ENCODE measurements at regions not wholly inside any gene's neighbourhood (a gene's known extent, or its start where the extent isn't known, plus 50 kb on each side); places are given as distances from the start of the nearest gene placed in this dataset.
A peak's percentile ranks its signal among the peaks of the same experiment; 100 is the strongest.
"Not testable (repeated sequence)": the region's sequence is repeated elsewhere in the genome, so short reads cannot be mapped to it uniquely, and the experiment has no call there.

DNA sequence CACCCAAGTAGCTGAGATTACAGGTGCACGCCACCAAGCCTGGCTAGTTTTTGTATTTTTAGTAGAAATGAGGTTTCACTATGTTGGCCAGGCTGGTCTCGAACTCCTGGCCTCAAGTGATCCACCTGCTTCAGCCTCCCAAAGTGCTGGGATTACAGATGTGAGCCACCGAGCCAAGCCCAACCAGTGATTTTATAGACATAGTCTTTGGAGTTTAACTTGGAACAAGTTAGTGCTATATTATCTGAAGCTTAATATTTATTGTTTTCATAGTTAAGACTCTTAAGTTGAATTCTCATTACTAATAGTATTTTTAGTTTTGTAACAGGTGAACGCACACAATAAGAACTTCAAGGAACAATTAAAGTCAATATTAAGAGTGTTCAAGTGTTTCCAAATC is 122.1 kb downstream of the SPAG6 start:
- not testable (repeated sequence) for H3K4me3 Mint-ChIP-seq; DNase-seq; H3K36me3 Mint-ChIP-seq (ENCODE audit: insufficient read depth); ATAC-seq; H3K4me1 Mint-ChIP-seq (ENCODE audit: low read depth); H3K9me3 Mint-ChIP-seq
- peaks cover 13% of the 10 kb centered on the region for H3K27me3 Mint-ChIP-seq (ENCODE audit: low read depth)

DNA sequence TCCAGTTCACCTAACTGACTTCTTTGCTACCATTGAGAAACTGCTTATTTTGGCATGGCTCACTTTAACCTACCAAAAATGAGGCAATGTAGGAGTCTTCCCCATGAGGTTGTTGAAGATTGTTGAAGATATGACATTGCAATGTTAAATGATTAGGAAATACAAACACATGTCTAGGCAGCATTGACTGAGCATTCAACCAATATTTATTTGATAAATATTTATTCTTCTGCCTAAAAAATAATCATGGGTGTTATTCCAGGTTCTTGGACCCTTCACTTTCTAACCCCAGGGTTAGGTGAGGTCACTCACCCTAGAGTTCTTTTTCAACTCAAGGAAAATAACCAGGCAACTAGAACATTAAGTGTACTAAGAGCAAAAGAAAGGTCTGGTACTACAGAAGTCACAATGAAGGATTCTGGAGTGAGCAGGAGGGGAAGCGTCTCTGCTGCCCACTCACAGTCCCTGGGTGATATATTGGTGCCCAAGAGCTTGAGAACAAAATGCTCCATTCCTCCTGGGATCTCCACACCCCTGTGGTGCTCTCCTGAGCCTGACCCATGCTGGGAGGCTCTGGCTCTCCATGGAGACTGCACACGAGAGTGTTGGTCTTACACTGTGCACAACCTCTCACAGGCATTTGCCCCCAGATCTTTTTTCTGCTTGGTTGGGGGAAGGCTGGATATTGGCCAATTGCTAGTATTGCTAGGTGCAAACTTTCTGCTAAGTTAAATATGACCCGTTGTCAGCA is 123.4 kb downstream of the SPAG6 start:
- Mint-ChIP-seq H3K9me3 (no peaks in the 10 kb centered on the region), H3K4me1 (ENCODE audit: low read depth) (no peaks in the 10 kb centered on the region), H3K4me3 (no peak overlapping the region), H3K36me3 (ENCODE audit: insufficient read depth) (no peaks in the 10 kb centered on the region), H3K27me3 (ENCODE audit: low read depth) (peaks cover 21% of the 10 kb centered on the region)
- DNase-seq (no peak), ATAC-seq (no peak)

DNA sequence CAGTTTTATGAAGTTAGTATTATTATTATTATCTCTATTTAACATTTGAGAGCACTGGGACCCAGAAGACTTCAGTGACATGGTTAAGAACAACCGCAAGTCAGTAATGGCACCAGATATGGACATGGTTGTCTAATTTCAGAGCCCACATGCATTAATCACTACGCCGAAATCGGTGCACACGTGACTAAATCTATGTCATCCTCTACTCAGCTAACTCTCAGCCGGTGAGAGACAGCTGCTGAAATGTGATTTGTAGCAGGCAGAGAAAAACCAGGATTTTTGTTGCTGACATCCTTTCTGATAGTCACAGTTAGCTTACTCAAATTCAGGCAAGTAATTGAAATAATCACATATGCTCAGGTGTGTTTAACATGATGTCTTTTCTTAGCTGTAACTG is 127.7 kb downstream of the SPAG6 start:
- Mint-ChIP-seq H3K27me3 (ENCODE audit: low read depth) (peaks cover 51% of the 10 kb centered on the region), H3K4me3 (no peak overlapping the region), H3K36me3 (ENCODE audit: insufficient read depth) (no peaks in the 10 kb centered on the region), H3K4me1 (ENCODE audit: low read depth) (peaks cover 14% of the 10 kb centered on the region), H3K9me3 (no peaks in the 10 kb centered on the region)
- ATAC-seq (no peak), DNase-seq (no peak)

DNA sequence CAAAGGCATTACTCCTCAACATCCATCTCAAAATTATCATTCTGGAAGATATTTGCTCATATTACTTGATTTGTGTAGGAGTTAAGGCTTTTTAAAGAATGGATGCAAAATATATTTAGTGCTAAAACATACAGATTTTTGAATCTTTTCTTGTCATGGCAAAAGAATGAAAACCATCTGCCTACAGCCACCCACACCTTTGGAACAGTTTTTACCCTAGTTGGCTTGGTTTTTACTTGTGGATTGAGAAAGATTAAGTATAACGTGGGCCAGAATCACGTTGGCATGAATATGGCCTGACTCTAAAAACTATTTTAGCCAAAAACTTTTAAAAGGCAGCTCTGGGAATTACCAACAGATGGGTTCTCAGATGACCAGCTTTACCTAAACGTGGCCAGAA is 128.2 kb downstream of the SPAG6 start:
- DNase-seq (no peak), ATAC-seq (no peak)
- Mint-ChIP-seq H3K9me3 (no peaks in the 10 kb centered on the region), H3K4me3 (no peak overlapping the region), H3K36me3 (ENCODE audit: insufficient read depth) (no peaks in the 10 kb centered on the region), H3K4me1 (ENCODE audit: low read depth) (peaks cover 15% of the 10 kb centered on the region), H3K27me3 (ENCODE audit: low read depth) (peaks cover 55% of the 10 kb centered on the region)

DNA sequence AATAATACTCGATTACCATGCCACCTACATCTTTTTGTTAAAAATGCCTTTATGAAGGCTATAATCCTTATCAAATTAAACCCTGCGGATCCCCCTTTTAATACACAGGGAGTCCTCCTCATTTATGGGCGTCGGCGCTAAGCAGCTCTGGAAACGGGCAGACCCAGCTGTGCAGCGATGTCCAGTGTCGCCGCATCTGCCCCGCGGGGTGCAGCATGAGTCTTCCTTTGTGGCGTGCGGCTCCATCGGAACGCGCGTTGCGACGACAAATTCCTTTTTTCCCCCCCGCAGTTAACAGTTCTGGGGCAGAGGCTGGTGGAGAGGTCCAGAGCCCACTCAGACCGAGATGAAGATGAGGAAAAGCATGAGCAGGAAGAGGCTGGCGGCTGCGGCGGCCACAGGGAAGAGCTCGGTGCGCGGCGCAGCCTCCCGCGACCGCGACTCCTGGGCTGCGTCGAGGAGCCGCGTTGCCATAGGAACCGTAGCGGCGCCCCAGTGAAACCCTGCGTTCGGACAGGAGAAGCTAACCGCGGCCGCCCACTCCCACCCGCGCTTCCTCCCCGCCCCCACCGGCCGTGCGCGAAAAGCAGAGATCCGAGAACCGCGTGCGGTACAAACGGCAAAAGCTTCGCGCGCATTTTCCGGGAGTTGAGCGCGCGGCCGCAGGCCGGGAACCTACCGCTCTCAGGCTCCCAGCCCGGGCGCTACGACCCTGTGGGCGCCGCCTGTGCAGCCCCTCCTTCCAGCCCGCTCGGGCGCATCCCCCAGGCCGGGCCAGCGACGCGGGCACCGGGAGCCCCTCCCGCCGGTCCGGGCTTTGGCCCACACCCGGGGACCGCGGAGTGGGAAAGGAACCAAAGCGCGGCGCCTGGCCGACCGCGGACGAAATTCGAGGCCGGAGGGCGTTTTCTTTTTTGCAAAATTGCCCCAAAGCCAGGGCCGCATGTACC is 130.6 kb downstream of the SPAG6 start:
- Mint-ChIP-seq H3K4me1 (ENCODE audit: low read depth) (peaks cover 15% of the 10 kb centered on the region), H3K36me3 (ENCODE audit: insufficient read depth) (no peaks in the 10 kb centered on the region), H3K9me3 (no peaks in the 10 kb centered on the region), H3K27me3 (ENCODE audit: low read depth) (peaks cover 55% of the 10 kb centered on the region), H3K4me3 (peak overlapping the region; percentile 82)
- ATAC-seq (peak; percentile 49 to 52), DNase-seq (peak; percentile 15)

DNA sequence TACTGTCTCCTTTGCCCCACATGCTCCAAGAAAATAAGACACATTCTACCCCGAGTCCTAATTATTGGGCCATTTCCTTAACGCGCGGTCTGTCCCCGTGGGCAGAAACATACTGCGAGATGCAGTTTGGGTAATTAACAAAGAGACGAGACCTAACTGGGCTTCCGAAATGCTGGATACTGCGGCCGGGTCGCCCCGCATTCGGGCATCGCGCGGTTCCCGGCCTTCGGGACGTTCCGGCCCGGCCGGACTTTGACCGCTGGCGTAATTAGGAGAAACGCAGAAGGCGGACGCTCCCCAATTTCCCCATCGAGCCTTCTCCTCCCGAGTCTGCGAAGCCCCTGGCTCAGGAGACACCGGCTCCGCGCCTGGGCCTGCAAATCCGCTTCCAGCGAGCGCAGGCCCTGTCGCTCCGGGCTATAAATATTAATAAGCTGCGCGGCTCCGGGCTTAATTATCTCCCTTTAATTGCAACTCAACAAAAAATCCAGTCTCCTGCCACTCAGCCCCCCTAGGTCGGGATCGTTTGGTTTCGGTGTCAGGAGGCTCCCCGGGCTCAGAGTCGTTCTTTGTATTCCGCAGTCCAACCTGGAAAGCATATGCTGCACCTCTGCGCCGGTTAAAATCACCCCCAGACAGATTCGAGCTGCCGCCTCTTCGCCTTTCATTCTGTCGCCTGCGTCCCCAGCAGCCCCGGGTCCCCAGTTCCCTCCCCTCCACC is 131.5 kb downstream of the SPAG6 start:
- Mint-ChIP-seq H3K27me3 (ENCODE audit: low read depth) (peaks cover 56% of the 10 kb centered on the region), H3K4me3 (peak overlapping the region; percentile 47), H3K9me3 (no peaks in the 10 kb centered on the region), H3K36me3 (ENCODE audit: insufficient read depth) (no peaks in the 10 kb centered on the region), H3K4me1 (ENCODE audit: low read depth) (peaks cover 17% of the 10 kb centered on the region)
- ATAC-seq (peak in 1 of 2 donors; percentile 32), DNase-seq (no peak)

DNA sequence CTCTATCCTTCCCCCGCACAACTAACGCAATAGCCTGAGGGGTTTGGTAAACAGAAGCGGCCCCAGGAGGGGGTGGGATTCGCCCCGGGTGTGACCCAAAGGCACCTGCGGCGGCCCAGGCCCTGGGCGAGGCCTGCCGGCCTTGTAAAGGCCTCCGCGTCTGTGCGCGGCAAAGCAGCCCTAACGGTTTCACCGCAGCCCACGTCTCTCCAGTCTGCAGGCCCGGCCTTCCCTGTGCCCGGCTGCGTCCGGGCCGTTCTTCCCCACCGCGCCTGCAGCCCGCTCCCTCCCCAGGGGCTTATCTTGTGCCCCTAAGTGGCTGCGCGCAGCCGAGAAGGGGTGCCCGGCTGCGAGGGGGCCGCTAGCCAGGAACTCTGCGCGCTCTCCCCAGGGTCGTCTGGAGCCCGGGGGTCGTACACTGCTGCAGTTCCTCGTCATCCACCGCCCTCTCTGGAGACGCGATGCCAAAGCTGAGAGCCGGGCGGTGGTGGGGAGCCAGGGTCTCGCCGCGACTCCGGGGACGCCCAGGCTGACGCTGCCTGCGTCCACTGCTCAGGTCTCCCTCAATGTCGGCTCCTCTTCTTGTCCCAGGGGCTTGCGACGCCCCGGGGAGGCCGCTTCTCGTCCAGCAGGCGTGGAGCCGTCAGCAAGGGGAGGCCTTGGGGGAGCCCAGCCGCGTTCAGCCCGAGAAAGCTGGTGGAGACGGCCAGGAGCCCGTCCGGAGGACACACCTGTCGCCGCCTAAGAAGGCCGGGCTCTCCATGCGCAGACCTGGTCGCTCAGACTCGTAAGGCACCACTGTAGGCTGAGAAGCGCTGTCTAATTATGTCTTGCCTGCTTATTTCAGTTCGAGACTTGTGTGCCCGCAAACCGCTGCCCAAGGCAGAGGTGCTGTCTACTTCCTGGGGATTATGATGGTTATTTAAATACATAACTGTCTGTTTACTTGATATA is 132.3 kb downstream of the SPAG6 start:
- Mint-ChIP-seq H3K36me3 (ENCODE audit: insufficient read depth) (no peaks in the 10 kb centered on the region), H3K9me3 (no peaks in the 10 kb centered on the region), H3K4me3 (no peak overlapping the region), H3K4me1 (ENCODE audit: low read depth) (peaks cover 22% of the 10 kb centered on the region), H3K27me3 (ENCODE audit: low read depth) (peaks cover 50% of the 10 kb centered on the region)
- no peak for ATAC-seq
- DNase-seq: no peak

DNA sequence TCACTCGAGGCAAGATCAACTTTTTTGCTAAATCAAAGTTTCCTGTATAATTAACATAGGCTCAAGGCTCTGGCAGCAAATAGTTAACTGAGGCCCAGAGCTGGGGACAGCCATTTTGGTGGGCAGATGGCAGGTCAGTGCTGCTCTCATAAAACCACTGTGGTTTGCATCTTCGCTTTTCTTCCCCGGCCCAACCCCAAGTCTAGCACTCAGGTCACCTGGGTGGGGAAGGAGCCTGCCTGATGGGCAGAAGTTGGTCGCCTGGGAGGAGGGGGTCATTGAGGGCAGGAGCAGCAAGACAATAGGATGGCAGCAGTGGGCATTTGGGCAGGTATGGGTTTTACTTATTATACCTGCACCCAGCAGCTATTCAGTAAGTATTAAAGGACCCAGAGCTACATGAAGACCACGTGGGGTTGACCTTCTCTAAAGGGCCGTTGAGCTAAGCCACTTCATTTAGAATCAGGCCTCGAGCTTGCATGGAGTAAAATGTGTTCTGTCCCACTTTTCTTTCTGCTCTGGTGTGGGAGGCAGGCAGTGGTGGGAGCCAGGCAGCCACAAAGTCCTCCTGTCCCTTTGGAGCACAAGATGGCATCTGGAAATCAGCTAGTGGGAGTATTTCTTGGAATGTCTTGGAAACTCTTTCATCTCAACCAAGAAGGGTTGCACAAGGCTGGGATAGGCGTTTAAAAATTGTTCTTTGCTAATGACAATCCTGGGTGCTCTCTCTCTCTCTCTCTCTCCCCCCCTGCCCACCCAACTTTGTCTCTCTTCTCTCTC is 133.4 kb downstream of the SPAG6 start:
- ATAC-seq: no peak
- Mint-ChIP-seq H3K36me3 (ENCODE audit: insufficient read depth) (no peaks in the 10 kb centered on the region), H3K4me1 (ENCODE audit: low read depth) (peaks cover 28% of the 10 kb centered on the region), H3K4me3 (no peak overlapping the region), H3K9me3 (no peaks in the 10 kb centered on the region), H3K27me3 (ENCODE audit: low read depth) (peaks cover 43% of the 10 kb centered on the region)
- DNase-seq: no peak

DNA sequence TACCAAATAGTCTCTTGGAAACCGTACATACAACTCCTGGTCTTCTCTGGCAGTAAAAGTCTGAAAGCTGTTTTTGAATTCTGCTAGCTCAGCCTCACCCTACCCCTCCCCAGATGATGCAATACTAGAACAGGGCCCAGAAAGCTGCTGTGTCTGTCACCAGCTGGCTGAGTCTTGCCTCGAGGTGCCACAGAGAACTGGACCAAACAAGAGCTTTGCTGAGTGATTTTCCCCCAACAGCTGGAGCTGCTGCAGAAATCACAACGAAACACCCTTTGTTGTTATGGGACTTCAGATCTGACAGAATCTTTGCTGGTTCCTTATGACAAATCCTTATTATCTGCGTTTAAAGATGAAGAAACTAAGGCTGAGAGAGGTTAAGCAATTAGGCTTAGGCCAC is 134.1 kb downstream of the SPAG6 start:
- DNase-seq (no peak), ATAC-seq (no peak)
- no peak overlapping the region for H3K4me3 Mint-ChIP-seq
- H3K9me3 Mint-ChIP-seq: no peaks in the 10 kb centered on the region
- no peaks in the 10 kb centered on the region for H3K36me3 Mint-ChIP-seq (ENCODE audit: insufficient read depth)
- H3K27me3 Mint-ChIP-seq (ENCODE audit: low read depth): peaks cover 37% of the 10 kb centered on the region
- H3K4me1 Mint-ChIP-seq (ENCODE audit: low read depth): peaks cover 28% of the 10 kb centered on the region

DNA sequence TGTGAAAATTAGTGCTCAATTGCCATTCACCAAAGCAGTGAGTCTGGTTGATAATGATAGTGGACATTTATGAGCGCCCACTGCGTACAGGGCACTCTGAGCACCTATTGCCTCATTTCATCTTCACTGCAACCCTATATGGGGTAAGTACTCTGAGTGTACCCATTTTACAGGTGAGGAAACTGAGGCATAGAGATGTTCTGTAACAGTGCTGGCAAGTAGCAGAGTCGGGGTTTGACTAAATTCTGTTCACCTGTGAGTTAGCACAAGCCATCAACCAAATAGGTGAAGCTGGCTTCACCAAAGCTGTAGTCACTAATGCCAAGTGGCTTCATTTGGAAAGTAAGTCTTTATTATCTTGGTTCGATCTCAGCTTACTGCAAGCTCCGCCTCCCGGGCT is 135.8 kb downstream of the SPAG6 start:
- Mint-ChIP-seq H3K27me3 (ENCODE audit: low read depth) (peaks cover 23% of the 10 kb centered on the region), H3K4me3 (no peak overlapping the region), H3K4me1 (ENCODE audit: low read depth) (peaks cover 22% of the 10 kb centered on the region), H3K9me3 (no peaks in the 10 kb centered on the region), H3K36me3 (ENCODE audit: insufficient read depth) (no peaks in the 10 kb centered on the region)
- DNase-seq (no peak), ATAC-seq (no peak)

DNA sequence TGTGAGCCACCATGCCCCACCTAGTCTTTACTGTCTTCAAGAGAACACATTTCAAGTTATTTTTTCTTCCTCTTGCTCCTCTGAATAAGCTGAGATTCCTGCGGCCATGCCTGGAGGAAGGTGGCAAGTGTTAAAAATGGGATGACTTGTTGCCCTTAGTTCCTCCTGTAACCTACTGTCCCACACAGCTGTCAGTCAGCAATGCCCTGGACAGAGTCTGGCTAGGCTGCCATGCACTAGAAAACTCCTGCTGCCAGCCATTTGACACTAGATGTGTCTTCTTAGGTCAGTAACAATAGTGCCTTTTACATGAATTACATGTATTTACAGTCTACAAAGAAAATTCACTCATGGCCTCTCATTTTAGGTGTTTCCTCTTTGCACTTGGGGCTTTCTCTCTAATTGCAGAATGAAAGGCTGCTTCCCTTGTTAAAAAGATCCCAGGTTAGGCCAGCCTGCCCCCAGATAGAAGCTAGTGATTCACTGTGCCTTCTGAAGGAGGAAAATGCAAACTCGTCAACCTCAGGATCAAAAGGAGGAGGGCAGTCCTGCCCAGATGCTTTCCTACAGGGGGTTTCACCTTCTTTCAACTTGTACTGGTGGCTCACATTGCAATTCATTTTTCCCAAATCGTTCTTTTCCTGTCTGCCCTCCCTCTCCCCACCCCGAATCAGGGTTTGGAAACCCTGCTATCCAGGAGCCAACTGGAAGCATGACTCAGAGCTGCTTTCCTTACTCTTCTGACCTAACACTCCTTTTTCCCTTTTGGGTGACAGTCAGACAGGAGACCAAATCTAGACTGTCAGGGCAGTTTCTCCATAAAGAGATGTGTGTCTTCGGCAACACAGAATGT is 136.6 kb downstream of the SPAG6 start:
- no peak for DNase-seq
- Mint-ChIP-seq H3K36me3 (ENCODE audit: insufficient read depth) (no peaks in the 10 kb centered on the region), H3K9me3 (no peaks in the 10 kb centered on the region), H3K4me1 (ENCODE audit: low read depth) (peaks cover 17% of the 10 kb centered on the region), H3K4me3 (no peak overlapping the region), H3K27me3 (ENCODE audit: low read depth) (peaks cover 18% of the 10 kb centered on the region)
- ATAC-seq: no peak

DNA sequence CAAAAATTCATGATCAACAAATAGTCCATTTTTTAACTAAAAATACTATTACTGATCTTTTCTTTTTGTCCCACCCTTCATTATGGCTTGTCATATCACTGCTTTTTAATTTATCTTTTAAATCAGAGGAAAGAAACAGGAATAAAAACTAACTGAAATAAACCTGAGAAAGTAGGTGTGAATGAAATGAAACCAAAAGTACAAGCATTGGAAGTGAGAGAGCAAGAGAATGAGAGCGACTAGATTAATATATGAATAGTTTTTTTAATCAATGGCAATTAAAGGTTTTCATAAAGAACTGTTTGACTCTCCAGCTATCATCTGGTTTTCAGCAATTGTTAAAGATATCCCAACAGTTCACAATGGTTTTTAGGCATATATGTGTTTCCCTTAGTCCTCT is 137.8 kb downstream of the SPAG6 start:
- DNase-seq (no peak), ATAC-seq (no peak)
- Mint-ChIP-seq H3K27me3 (ENCODE audit: low read depth) (peaks cover 13% of the 10 kb centered on the region), H3K36me3 (ENCODE audit: insufficient read depth) (no peaks in the 10 kb centered on the region), H3K4me3 (peak overlapping the region; percentile 36), H3K4me1 (ENCODE audit: low read depth) (peaks cover 13% of the 10 kb centered on the region), H3K9me3 (no peaks in the 10 kb centered on the region)
